Peyer's patch (tissue), 4 donors: ENCODE measurements at regions not wholly inside any gene's neighbourhood (a gene's known extent, or its start where the extent isn't known, plus 50 kb on each side); places are given as distances from the start of the nearest gene placed in this dataset.

Experiments
- DNase-seq, 3 donors: peaks; one replicate each; pipeline ENCODE4 v3.0.0-alpha.2; 2017 to 2019
- H3K27ac ChIP-seq, 4 donors: fragments of 200-600 bp; sonication (generic); one replicate each; pipeline ENCODE4 v1.5.1; 2016 to 2019
- H3K27me3 ChIP-seq, 2 donors: fragments of 200-600 bp; sonication (generic); one replicate each; pipeline ENCODE4 v1.5.1; 2019
- H3K36me3 ChIP-seq, 3 donors: fragments of 200-600 bp; sonication (generic); one replicate each; pipeline ENCODE4 v1.5.1; 2016 to 2019
- H3K4me1 ChIP-seq, 4 donors: fragments of 200-600 bp; sonication (generic); one replicate each; pipeline ENCODE4 v1.5.1; 2016 to 2019
- H3K4me3 ChIP-seq, 4 donors: fragments of 200-600 bp; sonication (generic); 1 replicate in 3 of 4; 2 replicates in 1 of 4; pipeline ENCODE4 v1.5.1; 2016 to 2019; ENCODE audit warnings: mild to moderate bottlenecking in 1 of 4
- H3K9me3 ChIP-seq, 4 donors: fragments of 200-600 bp; sonication (generic); one replicate each; pipeline ENCODE4 v1.5.1; 2016 to 2019; ENCODE audit warnings: mild to moderate bottlenecking in 1 of 4
- POLR2A ChIP-seq, 2 donors: fragments of 450-650 bp; IDR thresholded peaks; one replicate each; pipeline ENCODE4 v1.5.1; 2017; ENCODE audit warnings: antibody characterized with exemption in 2 of 2, mild to moderate bottlenecking in 2 of 2, moderate library complexity in 2 of 2
- TF ChIP-seq, protein P1 (sequence below), 6 experiments: fragments of 450-650 bp in 4 of 6; fragments of 200-600 bp in 2 of 6; sonication (generic) in 1 of 6; IDR thresholded peaks; one replicate each; pipeline ENCODE4 v1.5.1; 2017 to 2019; ENCODE audit warnings: antibody characterized with exemption in 6 of 6, mild to moderate bottlenecking in 3 of 6, moderate library complexity in 1 of 6

DNA sequence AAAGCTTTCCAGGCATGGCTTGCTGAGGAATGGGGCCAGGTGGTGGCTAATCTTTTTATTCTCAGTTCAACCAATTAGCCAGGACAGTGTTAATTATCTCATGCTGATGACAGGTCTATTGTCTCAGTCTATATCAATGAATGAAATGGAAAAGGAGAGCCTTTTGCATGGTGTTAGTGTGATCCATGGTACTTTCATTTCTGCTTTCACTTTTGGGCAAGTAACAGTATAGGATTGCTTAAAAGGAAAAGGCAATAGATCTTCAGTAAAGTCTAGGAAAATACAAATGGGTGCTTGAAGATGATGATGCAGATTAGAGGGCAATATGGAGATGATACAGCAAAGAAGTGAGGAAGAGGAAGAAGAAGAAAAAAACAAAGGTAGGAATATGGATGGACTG is 430.3 kb downstream of the TFAP2A start:
- TF ChIP-seq POLR2A (IDR thresholded peaks at IDR 0.05) = no peak
- TF ChIP-seq, protein P1, sequence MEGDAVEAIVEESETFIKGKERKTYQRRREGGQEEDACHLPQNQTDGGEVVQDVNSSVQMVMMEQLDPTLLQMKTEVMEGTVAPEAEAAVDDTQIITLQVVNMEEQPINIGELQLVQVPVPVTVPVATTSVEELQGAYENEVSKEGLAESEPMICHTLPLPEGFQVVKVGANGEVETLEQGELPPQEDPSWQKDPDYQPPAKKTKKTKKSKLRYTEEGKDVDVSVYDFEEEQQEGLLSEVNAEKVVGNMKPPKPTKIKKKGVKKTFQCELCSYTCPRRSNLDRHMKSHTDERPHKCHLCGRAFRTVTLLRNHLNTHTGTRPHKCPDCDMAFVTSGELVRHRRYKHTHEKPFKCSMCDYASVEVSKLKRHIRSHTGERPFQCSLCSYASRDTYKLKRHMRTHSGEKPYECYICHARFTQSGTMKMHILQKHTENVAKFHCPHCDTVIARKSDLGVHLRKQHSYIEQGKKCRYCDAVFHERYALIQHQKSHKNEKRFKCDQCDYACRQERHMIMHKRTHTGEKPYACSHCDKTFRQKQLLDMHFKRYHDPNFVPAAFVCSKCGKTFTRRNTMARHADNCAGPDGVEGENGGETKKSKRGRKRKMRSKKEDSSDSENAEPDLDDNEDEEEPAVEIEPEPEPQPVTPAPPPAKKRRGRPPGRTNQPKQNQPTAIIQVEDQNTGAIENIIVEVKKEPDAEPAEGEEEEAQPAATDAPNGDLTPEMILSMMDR (IDR thresholded peaks at IDR 0.05) = no peak
- H3K27ac ChIP-seq = no peak overlapping the region
- no peak overlapping the region for H3K4me3 ChIP-seq
- no peaks in the 10 kb centered on the region for H3K27me3 ChIP-seq
- H3K36me3 ChIP-seq = no peaks in the 10 kb centered on the region
- no peaks in the 10 kb centered on the region for H3K4me1 ChIP-seq
- DNase-seq = no peak
- H3K9me3 ChIP-seq = no peaks in the 10 kb centered on the region

GRCh38 chr6:9983168-9983567 is 431.7 kb downstream of the TFAP2A start:
- Histone ChIP-seq H3K27me3 (no peaks in the 10 kb centered on the region), H3K4me1 (no peaks in the 10 kb centered on the region), H3K4me3 (no peak overlapping the region), H3K27ac (no peak overlapping the region), H3K36me3 (no peaks in the 10 kb centered on the region), H3K9me3 (no peaks in the 10 kb centered on the region)
- DNase-seq = no peak
- TF ChIP-seq, protein P1 (IDR thresholded peaks at IDR 0.05) = no peak
- no peak for TF ChIP-seq POLR2A (IDR thresholded peaks at IDR 0.05)

- DNase-seq = no peak
- TF ChIP-seq, protein P1 (IDR thresholded peaks at IDR 0.05) = no peak
- no peak for TF ChIP-seq POLR2A (IDR thresholded peaks at IDR 0.05)
- no peak overlapping the region for H3K27ac ChIP-seq
- no peaks in the 10 kb centered on the region for H3K27me3 ChIP-seq
- H3K9me3 ChIP-seq = no peaks in the 10 kb centered on the region
- no peaks in the 10 kb centered on the region for H3K36me3 ChIP-seq
- no peak overlapping the region for H3K4me3 ChIP-seq
- H3K4me1 ChIP-seq = no peaks in the 10 kb centered on the region
Measured at GRCh38 chr6:9982215-9982614, 432.7 kb downstream of the TFAP2A start.

- no peak overlapping the region for H3K27ac ChIP-seq
- no peaks in the 10 kb centered on the region for H3K27me3 ChIP-seq
- H3K4me1 ChIP-seq = no peaks in the 10 kb centered on the region
- no peak for TF ChIP-seq POLR2A (IDR thresholded peaks at IDR 0.05)
- TF ChIP-seq, protein P1 (IDR thresholded peaks at IDR 0.05) = no peak
- no peaks in the 10 kb centered on the region for H3K36me3 ChIP-seq
- no peak for DNase-seq
- H3K9me3 ChIP-seq = no peaks in the 10 kb centered on the region
- H3K4me3 ChIP-seq = no peak overlapping the region
Measured at GRCh38 chr6:9979996-9980395, 434.9 kb downstream of the TFAP2A start.

DNA sequence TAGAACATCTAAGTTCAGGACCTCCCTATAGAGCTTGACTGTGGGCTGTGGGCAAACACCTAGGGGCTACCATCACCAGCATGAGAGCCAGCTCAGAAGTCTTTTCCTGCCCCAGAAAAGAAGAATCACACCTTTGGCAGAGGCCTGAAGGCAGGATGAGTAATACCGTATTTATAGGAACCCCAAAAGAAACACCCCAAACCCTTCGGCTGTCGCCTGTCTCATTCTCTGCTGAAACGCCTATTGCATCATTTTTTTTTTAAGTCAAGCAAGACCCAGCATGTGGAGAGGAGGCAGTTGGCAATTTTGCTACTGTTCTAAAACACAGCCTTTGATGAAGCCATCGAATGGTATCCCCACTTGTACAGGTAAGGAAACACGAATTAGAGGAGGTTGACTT is 436.4 kb downstream of the TFAP2A start:
- Histone ChIP-seq H3K4me1 (no peaks in the 10 kb centered on the region), H3K27ac (no peak overlapping the region), H3K27me3 (no peaks in the 10 kb centered on the region), H3K36me3 (no peaks in the 10 kb centered on the region), H3K9me3 (no peaks in the 10 kb centered on the region), H3K4me3 (no peak overlapping the region)
- DNase-seq = no peak
- TF ChIP-seq POLR2A (IDR thresholded peaks at IDR 0.05) = no peak
- TF ChIP-seq, protein P1 (IDR thresholded peaks at IDR 0.05) = no peak

GRCh38 chr6:9977411-9977810 is 437.5 kb downstream of the TFAP2A start:
- TF ChIP-seq, protein P1 (IDR thresholded peaks at IDR 0.05) = no peak
- no peak for TF ChIP-seq POLR2A (IDR thresholded peaks at IDR 0.05)

More at GRCh38 chr6:9977411-9977810, 437.5 kb downstream of the TFAP2A start:
- Histone ChIP-seq H3K27me3 (no peaks in the 10 kb centered on the region), H3K4me3 (no peak overlapping the region), H3K9me3 (no peaks in the 10 kb centered on the region), H3K4me1 (no peaks in the 10 kb centered on the region), H3K27ac (no peak overlapping the region), H3K36me3 (no peaks in the 10 kb centered on the region)
- no peak for DNase-seq
